ENCODE measurements at regions not wholly inside any gene's neighbourhood (a gene's known extent, or its start where the extent isn't known, plus 50 kb on each side); places are given as distances from the start of the nearest gene placed in this dataset.
"Not testable (repeated sequence)": the region's sequence is repeated elsewhere in the genome, so short reads cannot be mapped to it uniquely, and the experiment has no call there.

- no peak for DNase-seq (ENCODE audit: low read depth)
Measured at GRCh38 chr5:125848751-125849150, 574.5 kb upstream of the GRAMD2B start.

- DNase-seq (ENCODE audit: low read depth): no peak
Measured at GRCh38 chr5:125856949-125857348, 566.3 kb upstream of the GRAMD2B start.

- no peak for DNase-seq (ENCODE audit: low read depth)
Measured at GRCh38 chr5:125863579-125863978, 559.6 kb upstream of the GRAMD2B start.

GRCh38 chr5:125865166-125865815 lies 557.9 kb upstream of the GRAMD2B start:
- peak; percentile 21 for DNase-seq (ENCODE audit: low read depth)

- no peak for DNase-seq (ENCODE audit: low read depth)
Measured at GRCh38 chr5:125868036-125868435, 555.2 kb upstream of the GRAMD2B start.

- DNase-seq (ENCODE audit: low read depth): peak; percentile 25
Measured at GRCh38 chr5:125870256-125870655, 553.0 kb upstream of the GRAMD2B start.

GRCh38 chr5:125874057-125874456 lies 549.2 kb upstream of the GRAMD2B start:
- DNase-seq (ENCODE audit: low read depth): no peak

GRCh38 chr5:125874717-125875116 lies 548.5 kb upstream of the GRAMD2B start:
- no peak for DNase-seq (ENCODE audit: low read depth)

- no peak for DNase-seq (ENCODE audit: low read depth)
Measured at GRCh38 chr5:125877248-125877647, 546.0 kb upstream of the GRAMD2B start.

- DNase-seq (ENCODE audit: low read depth): no peak
Measured at GRCh38 chr5:125882061-125882460, 541.1 kb upstream of the GRAMD2B start.

- DNase-seq (ENCODE audit: low read depth): no peak
Measured at GRCh38 chr5:125883223-125883622, 540.0 kb upstream of the GRAMD2B start.

- no peak for DNase-seq (ENCODE audit: low read depth)
Measured at GRCh38 chr5:125888358-125888757, 534.9 kb upstream of the GRAMD2B start.

GRCh38 chr5:125890511-125890931 lies 532.7 kb upstream of the GRAMD2B start:
- no peak for DNase-seq (ENCODE audit: low read depth)

- DNase-seq (ENCODE audit: low read depth): no peak
Measured at GRCh38 chr5:125891061-125891725, 532.0 kb upstream of the GRAMD2B start.

- no peak for DNase-seq (ENCODE audit: low read depth)
Measured at GRCh38 chr5:125894383-125894782, 528.8 kb upstream of the GRAMD2B start.

- DNase-seq (ENCODE audit: low read depth): no peak
Measured at GRCh38 chr5:125896368-125896767, 526.8 kb upstream of the GRAMD2B start.

- no peak for DNase-seq (ENCODE audit: low read depth)
Measured at GRCh38 chr5:125897089-125897488, 526.1 kb upstream of the GRAMD2B start.

GRCh38 chr5:125898851-125899405 lies 524.3 kb upstream of the GRAMD2B start:
- DNase-seq (ENCODE audit: low read depth): no peak

GRCh38 chr5:125912028-125912427 lies 511.2 kb upstream of the GRAMD2B start:
- DNase-seq (ENCODE audit: low read depth): no peak

GRCh38 chr5:125913200-125913599 lies 510.0 kb upstream of the GRAMD2B start:
- no peak for DNase-seq (ENCODE audit: low read depth)

- no peak for DNase-seq (ENCODE audit: low read depth)
Measured at GRCh38 chr5:125914471-125914870, 508.7 kb upstream of the GRAMD2B start.

GRCh38 chr5:125923958-125924357 lies 499.3 kb upstream of the GRAMD2B start:
- DNase-seq (ENCODE audit: low read depth): not testable (repeated sequence)

GRCh38 chr5:125926172-125926571 lies 497.0 kb upstream of the GRAMD2B start:
- no peak for DNase-seq (ENCODE audit: low read depth)

- no peak for DNase-seq (ENCODE audit: low read depth)
Measured at GRCh38 chr5:125928663-125929062, 494.5 kb upstream of the GRAMD2B start.
